ENCODE measurements at regions not wholly inside any gene's neighbourhood (a gene's known extent, or its start where the extent isn't known, plus 50 kb on each side); places are given as distances from the start of the nearest gene placed in this dataset.
"Not testable (repeated sequence)": the region's sequence is repeated elsewhere in the genome, so short reads cannot be mapped to it uniquely, and the experiment has no call there.

DNA sequence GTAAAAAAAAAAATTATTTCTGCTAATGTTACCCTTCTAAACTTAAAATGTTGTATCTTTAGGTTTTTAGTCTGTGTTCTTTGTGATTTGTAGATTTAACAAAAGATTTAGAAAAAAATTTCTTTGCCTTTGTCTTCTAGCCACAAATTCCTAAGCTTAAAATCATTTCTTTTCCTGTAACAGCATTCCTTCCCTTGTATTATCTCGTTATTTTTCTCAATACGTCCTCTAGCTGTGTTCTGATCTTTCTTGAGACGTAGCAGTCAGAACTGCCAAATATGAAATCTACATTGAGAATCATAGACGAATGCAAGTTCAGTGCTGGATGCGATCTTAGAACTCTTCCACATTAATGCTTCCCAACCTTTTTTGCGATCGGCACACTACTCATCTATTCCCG is 283.1 kb downstream of the UTRN start:
- CTCF ChIA-PET = interaction anchor here (0.7 to 2.6 kb wide), 6 partner anchors 12 to 222 kb away, joined by 3 to 15 read pairs (median 3); no protein-coding TSS in a partner anchor

GRCh38 chr6:144572541-144572940 is 287.4 kb downstream of the UTRN start:
- H3K27me3 Mint-ChIP-seq; DNase-seq; CTCF ChIA-PET; H3K4me1 Mint-ChIP-seq (ENCODE audit: low read depth); ATAC-seq; H3K27ac Mint-ChIP-seq; H3K4me3 Mint-ChIP-seq; POLR2A ChIA-PET; intact Hi-C loops (cut with micrococcal nuclease); H3K9me3 Mint-ChIP-seq: not testable (repeated sequence)
- peaks cover 26% of the 10 kb centered on the region for H3K36me3 Mint-ChIP-seq (ENCODE audit: low read depth)

More for the DNA sequence above, 283.1 kb downstream of the UTRN start:
- H3K4me3 Mint-ChIP-seq = no peak overlapping the region
- no peak overlapping the region for H3K27ac Mint-ChIP-seq
- no peaks in the 10 kb centered on the region for H3K27me3 Mint-ChIP-seq
- peaks cover 3% of the 10 kb centered on the region for H3K9me3 Mint-ChIP-seq
- ATAC-seq (no peak), DNase-seq (no peak)
- POLR2A ChIA-PET = interaction anchor here (0.7 to 1.9 kb wide), 2 partner anchors 15 to 76 kb away, joined by 3 to 6 read pairs; no protein-coding TSS in a partner anchor
- H3K36me3 Mint-ChIP-seq (ENCODE audit: low read depth) = peaks cover 22% of the 10 kb centered on the region
- intact Hi-C loops (cut with micrococcal nuclease) = no loop called here
- no peak for TF ChIP-seq CTCF (IDR thresholded peaks at IDR 0.05)
- no peaks in the 10 kb centered on the region for H3K4me1 Mint-ChIP-seq (ENCODE audit: low read depth)

- ChIA-PET CTCF (no interaction called here), POLR2A (no interaction called here)
- H3K4me3 Mint-ChIP-seq = no peak overlapping the region
- ATAC-seq (peak; percentile 39), DNase-seq (no peak)
- peaks cover 3% of the 10 kb centered on the region for H3K9me3 Mint-ChIP-seq
- intact Hi-C loops (cut with micrococcal nuclease) = no loop called here
- no peak overlapping the region for H3K27ac Mint-ChIP-seq
- H3K36me3 Mint-ChIP-seq (ENCODE audit: low read depth) = peaks cover 27% of the 10 kb centered on the region
- H3K27me3 Mint-ChIP-seq = no peaks in the 10 kb centered on the region
- TF ChIP-seq CTCF (IDR thresholded peaks at IDR 0.05) = no peak
- peaks cover 12% of the 10 kb centered on the region for H3K4me1 Mint-ChIP-seq (ENCODE audit: low read depth)
These were observed 289.7 kb downstream of the UTRN start for GRCh38 chr6:144574796-144575195.

- Mint-ChIP-seq H3K4me3 (no peak overlapping the region), H3K27ac (no peak overlapping the region)
- CTCF ChIA-PET = no interaction called here
These were observed 290.2 kb downstream of the UTRN start for GRCh38 chr6:144575327-144575726.

GRCh38 chr6:144576871-144577270 is 291.7 kb downstream of the UTRN start:
- ATAC-seq (no peak), DNase-seq (no peak)
- CTCF ChIA-PET = interaction anchor here (1.0 to 1.1 kb wide), 2 partner anchors 13 to 35 kb away, joined by 4 to 6 read pairs; no protein-coding TSS in a partner anchor
- H3K27ac Mint-ChIP-seq = peak overlapping the region; percentile 13
- H3K4me1 Mint-ChIP-seq (ENCODE audit: low read depth) = peaks cover 17% of the 10 kb centered on the region
- peaks cover 19% of the 10 kb centered on the region for H3K36me3 Mint-ChIP-seq (ENCODE audit: low read depth)
- H3K4me3 Mint-ChIP-seq = no peak overlapping the region
- H3K27me3 Mint-ChIP-seq = no peaks in the 10 kb centered on the region
- H3K9me3 Mint-ChIP-seq = peaks cover 2% of the 10 kb centered on the region
- intact Hi-C loops (cut with micrococcal nuclease) = no loop called here
- no peak for TF ChIP-seq CTCF (IDR thresholded peaks at IDR 0.05)
- POLR2A ChIA-PET = no interaction called here

More at GRCh38 chr6:144575327-144575726, 290.2 kb downstream of the UTRN start:
- Mint-ChIP-seq H3K4me1 (ENCODE audit: low read depth) (peaks cover 17% of the 10 kb centered on the region), H3K27me3 (no peaks in the 10 kb centered on the region), H3K9me3 (peaks cover 3% of the 10 kb centered on the region), H3K36me3 (ENCODE audit: low read depth) (peaks cover 23% of the 10 kb centered on the region)
- no peak for ATAC-seq
- intact Hi-C loops (cut with micrococcal nuclease) = no loop called here
- no peak for TF ChIP-seq CTCF (IDR thresholded peaks at IDR 0.05)
- POLR2A ChIA-PET = no interaction called here
- DNase-seq = no peak
